DND-41 (cell line): ENCODE measurements at regions not wholly inside any gene's neighbourhood (a gene's known extent, or its start where the extent isn't known, plus 50 kb on each side); places are given as distances from the start of the nearest gene placed in this dataset.

Experiments
- ATAC-seq: fragments of 200-7000 bp; cut with Tn5 transposase; 3 replicates; pipeline ENCODE4 v1.9.1; 2021; ENCODE audit warnings: low read depth; ENCODE audit not compliant: insufficient read depth
- DNase-seq: peaks from one replicate; pipeline ENCODE4 v3.0.0-alpha.2; 2020
- H2AFZ ChIP-seq: 2 replicates; pipeline ENCODE4 v1.6.0; 2012; ENCODE audit warnings: low read depth, low read length
- H3K27ac ChIP-seq: 2 replicates; pipeline ENCODE4 v1.5.1; 2012; ENCODE audit warnings: low read length, inconsistent platforms
- H3K27me3 ChIP-seq: fragments of 200-600 bp; sonication (generic); 2 replicates; pipeline ENCODE4 v1.6.0; 2012; ENCODE audit warnings: low read length, mild to moderate bottlenecking, inconsistent platforms; ENCODE audit not compliant: insufficient read depth, poor library complexity
- H3K36me3 ChIP-seq: 2 replicates; pipeline ENCODE4 v1.5.1; 2012; ENCODE audit warnings: low read length, inconsistent platforms; ENCODE audit not compliant: insufficient read depth
- H3K4me1 ChIP-seq: 2 replicates; pipeline ENCODE4 v1.5.1; 2012; ENCODE audit warnings: mild to moderate bottlenecking, low read length; ENCODE audit not compliant: insufficient read depth
- H3K4me2 ChIP-seq: 2 replicates; pipeline ENCODE4 v1.6.0; 2012; ENCODE audit warnings: mild to moderate bottlenecking, moderate library complexity, low read length, inconsistent platforms; ENCODE audit not compliant: insufficient read depth
- H3K4me3 ChIP-seq, 2 experiments: fragments of 200-600 bp in 1 of 2; shearing (Covaris generic) in 1 of 2; 2 replicates each; pipeline ENCODE4 v1.5.1; 2012 to 2016; ENCODE audit warnings: inconsistent platforms in 2 of 2, low read length in 2 of 2, mild to moderate bottlenecking in 2 of 2, low read depth in 1 of 2, moderate library complexity in 1 of 2
- H3K79me2 ChIP-seq: 2 replicates; pipeline ENCODE4 v1.6.0; 2012; ENCODE audit warnings: low read length, inconsistent platforms; ENCODE audit not compliant: insufficient read depth
- H3K9ac ChIP-seq: 2 replicates; pipeline ENCODE4 v1.6.0; 2012; ENCODE audit warnings: low read depth, mild to moderate bottlenecking, inconsistent platforms, low read length, moderate library complexity
- H3K9me3 ChIP-seq: 2 replicates; pipeline ENCODE4 v1.5.1; 2012; ENCODE audit warnings: low read length, moderate library complexity, mild to moderate bottlenecking, inconsistent platforms; ENCODE audit not compliant: insufficient read depth, severe bottlenecking
- H4K20me1 ChIP-seq: 2 replicates; pipeline ENCODE4 v1.6.0; 2012; ENCODE audit warnings: low read length; ENCODE audit not compliant: insufficient read depth
- CTCF ChIP-seq: IDR thresholded peaks from 2 replicates; pipeline ENCODE4 v1.5.1; 2012; ENCODE audit warnings: borderline replicate concordance, low read length, moderate library complexity, mild to moderate bottlenecking; ENCODE audit not compliant: poor library complexity, severe bottlenecking; ENCODE audit errors: extremely low read depth
- EZH2 ChIP-seq: IDR thresholded peaks from 3 replicates; pipeline ENCODE4 v1.6.1; 2012; ENCODE audit warnings: borderline replicate concordance, low read depth, mild to moderate bottlenecking, moderate library complexity, low read length, inconsistent platforms; ENCODE audit not compliant: severe bottlenecking

DNA sequence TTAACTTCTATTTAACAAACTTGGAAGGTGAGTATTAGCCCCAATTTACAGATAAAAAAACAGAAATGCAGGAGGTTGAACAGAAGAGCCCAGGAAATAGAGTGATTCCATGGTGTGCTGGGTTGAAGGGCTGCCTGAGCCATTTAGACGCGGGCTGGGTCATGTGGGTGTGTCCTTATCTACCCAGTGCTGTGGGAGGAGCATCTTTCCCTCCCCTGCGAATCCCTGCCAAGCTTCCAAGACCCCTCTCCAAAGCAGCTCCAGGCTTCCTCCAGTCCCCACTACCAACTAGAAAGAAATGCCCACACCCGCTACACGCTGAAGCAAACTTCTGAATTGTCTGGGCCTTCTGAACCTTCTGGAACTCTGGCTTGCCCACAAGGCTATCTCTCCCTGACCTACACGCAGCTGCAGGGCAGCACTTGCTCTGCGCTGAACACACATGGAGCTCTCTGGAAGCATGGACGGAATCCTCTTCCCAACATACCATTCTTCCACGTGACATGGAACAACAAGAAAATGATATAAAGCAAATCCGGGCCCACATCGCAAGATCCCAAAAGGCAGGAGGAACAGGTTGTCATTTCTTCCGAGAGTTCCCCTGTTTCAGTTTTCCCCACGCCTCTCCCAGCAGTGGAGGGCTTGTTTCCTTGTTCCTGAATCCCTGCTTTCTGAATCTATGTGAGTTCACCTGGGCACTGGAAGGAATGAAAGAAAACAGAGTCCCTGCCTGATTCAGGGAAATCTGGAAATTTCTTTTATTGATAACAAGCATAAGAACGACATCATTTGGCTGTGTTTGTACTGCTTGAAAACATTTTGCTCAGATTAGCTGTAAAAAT is 562.7 kb upstream of the ID2 start:
- H3K27ac ChIP-seq: no peak overlapping the region
- ATAC-seq (no peak), DNase-seq (no peak)
- H3K27me3 ChIP-seq: no peaks in the 10 kb centered on the region
- no peak overlapping the region for H3K4me2 ChIP-seq
- no peak overlapping the region for H2AFZ ChIP-seq
- no peaks in the 10 kb centered on the region for H3K9me3 ChIP-seq
- no peaks in the 10 kb centered on the region for H3K36me3 ChIP-seq
- TF ChIP-seq EZH2 (no peak), CTCF (no peak)
- H3K9ac ChIP-seq: no peak overlapping the region
- H3K4me3 ChIP-seq: no peak overlapping the region
- no peaks in the 10 kb centered on the region for H4K20me1 ChIP-seq
- no peaks in the 10 kb centered on the region for H3K4me1 ChIP-seq
- no peaks in the 10 kb centered on the region for H3K79me2 ChIP-seq

GRCh38 chr2:8119782-8120505 is 561.9 kb upstream of the ID2 start:
- H3K36me3 ChIP-seq: no peaks in the 10 kb centered on the region
- no peak for DNase-seq

GRCh38 chr2:8120506-8120860 is 561.4 kb upstream of the ID2 start:
- Histone ChIP-seq H4K20me1 (no peaks in the 10 kb centered on the region), H3K4me2 (no peak overlapping the region), H3K27me3 (no peaks in the 10 kb centered on the region), H3K79me2 (no peaks in the 10 kb centered on the region), H2AFZ (no peak overlapping the region), H3K36me3 (no peaks in the 10 kb centered on the region), H3K9me3 (no peaks in the 10 kb centered on the region), H3K9ac (no peak overlapping the region), H3K4me1 (no peaks in the 10 kb centered on the region), H3K4me3 (no peak overlapping the region), H3K27ac (no peak overlapping the region)
- ATAC-seq: no peak
- TF ChIP-seq CTCF: no peak
- DNase-seq: no peak

More at GRCh38 chr2:8119782-8120505, 561.9 kb upstream of the ID2 start:
- Histone ChIP-seq H3K4me3 (no peak overlapping the region), H3K4me2 (no peak overlapping the region), H3K4me1 (no peaks in the 10 kb centered on the region), H2AFZ (no peak overlapping the region), H3K9ac (no peak overlapping the region), H3K9me3 (no peaks in the 10 kb centered on the region), H4K20me1 (no peaks in the 10 kb centered on the region), H3K27me3 (no peaks in the 10 kb centered on the region), H3K27ac (no peak overlapping the region), H3K79me2 (no peaks in the 10 kb centered on the region)
- no peak for ATAC-seq
- no peak for TF ChIP-seq EZH2
- TF ChIP-seq CTCF: no peak
